ENCODE measurements at regions not wholly inside any gene's neighbourhood (a gene's known extent, or its start where the extent isn't known, plus 50 kb on each side); places are given as distances from the start of the nearest gene placed in this dataset.

DNA sequence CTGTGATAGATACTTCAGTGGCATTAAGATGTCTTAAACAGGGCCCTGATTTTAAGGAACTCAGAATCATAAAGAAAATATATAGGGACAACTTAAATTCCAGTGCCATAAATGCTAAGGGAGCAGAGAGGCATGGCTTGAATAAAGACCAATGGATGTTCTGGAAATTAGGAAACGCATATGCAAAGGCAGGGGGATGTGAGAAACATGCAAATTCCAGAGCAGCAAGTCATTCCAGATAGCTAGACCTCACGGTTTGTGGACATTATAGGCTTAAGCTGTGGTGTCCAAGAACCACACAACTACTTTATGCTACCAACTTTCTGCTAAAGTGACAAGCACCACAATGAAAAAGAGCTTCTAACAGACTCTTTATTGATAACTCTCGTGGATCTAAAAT lies 132.6 kb upstream of the ANK2 start:
- TF ChIP-seq, protein P1, sequence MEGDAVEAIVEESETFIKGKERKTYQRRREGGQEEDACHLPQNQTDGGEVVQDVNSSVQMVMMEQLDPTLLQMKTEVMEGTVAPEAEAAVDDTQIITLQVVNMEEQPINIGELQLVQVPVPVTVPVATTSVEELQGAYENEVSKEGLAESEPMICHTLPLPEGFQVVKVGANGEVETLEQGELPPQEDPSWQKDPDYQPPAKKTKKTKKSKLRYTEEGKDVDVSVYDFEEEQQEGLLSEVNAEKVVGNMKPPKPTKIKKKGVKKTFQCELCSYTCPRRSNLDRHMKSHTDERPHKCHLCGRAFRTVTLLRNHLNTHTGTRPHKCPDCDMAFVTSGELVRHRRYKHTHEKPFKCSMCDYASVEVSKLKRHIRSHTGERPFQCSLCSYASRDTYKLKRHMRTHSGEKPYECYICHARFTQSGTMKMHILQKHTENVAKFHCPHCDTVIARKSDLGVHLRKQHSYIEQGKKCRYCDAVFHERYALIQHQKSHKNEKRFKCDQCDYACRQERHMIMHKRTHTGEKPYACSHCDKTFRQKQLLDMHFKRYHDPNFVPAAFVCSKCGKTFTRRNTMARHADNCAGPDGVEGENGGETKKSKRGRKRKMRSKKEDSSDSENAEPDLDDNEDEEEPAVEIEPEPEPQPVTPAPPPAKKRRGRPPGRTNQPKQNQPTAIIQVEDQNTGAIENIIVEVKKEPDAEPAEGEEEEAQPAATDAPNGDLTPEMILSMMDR (IDR thresholded peaks at IDR 0.05; ENCODE audit: low read depth, low read length): no peak
- no peak for TF ChIP-seq POLR2A (IDR thresholded peaks at IDR 0.05; ENCODE audit: extremely low read depth, insufficient read length)

Data from NB4 (cell line).